OCI-LY1 (cell line): ENCODE measurements at regions not wholly inside any gene's neighbourhood (a gene's known extent, or its start where the extent isn't known, plus 50 kb on each side); places are given as distances from the start of the nearest gene placed in this dataset.

ENCODE experiments used
- H2AFZ ChIP-seq: fragments of 200-600 bp; sonication (generic), shearing (Covaris generic); 2 replicates; pipeline ENCODE4 v1.6.0; 2014; ENCODE audit warnings: antibody characterized with exemption, mild to moderate bottlenecking, low read length
- H3F3A ChIP-seq: fragments of 200-600 bp; sonication (generic), shearing (Covaris generic); 2 replicates; pipeline ENCODE4 v1.6.0; 2014; ENCODE audit warnings: mild to moderate bottlenecking, antibody characterized with exemption, low read length, moderate library complexity; ENCODE audit not compliant: insufficient read depth
- H3K27ac ChIP-seq: fragments of 200-600 bp; sonication (generic); 2 replicates; pipeline ENCODE4 v1.5.1; 2014; ENCODE audit warnings: low read length, mixed run types, mild to moderate bottlenecking, low read depth; ENCODE audit not compliant: poor library complexity, severe bottlenecking
- H3K27me3 ChIP-seq: fragments of 200-600 bp; sonication (generic); 2 replicates; pipeline ENCODE4 v1.6.0; 2014; ENCODE audit warnings: antibody characterized with exemption, mild to moderate bottlenecking, low read length, moderate library complexity; ENCODE audit not compliant: insufficient read depth
- H3K36me3 ChIP-seq: fragments of 200-600 bp; sonication (generic); 2 replicates; pipeline ENCODE4 v1.6.1; 2014; ENCODE audit warnings: mild to moderate bottlenecking, antibody characterized with exemption, low read length, moderate library complexity, mixed read lengths; ENCODE audit not compliant: insufficient read depth
- H3K4me1 ChIP-seq: fragments of 200-600 bp; sonication (generic); 2 replicates; pipeline ENCODE4 v1.5.1; 2014; ENCODE audit warnings: mild to moderate bottlenecking, low read length, moderate library complexity; ENCODE audit not compliant: insufficient read depth, severe bottlenecking
- H3K4me2 ChIP-seq: fragments of 200-600 bp; sonication (generic), shearing (Covaris generic); 2 replicates; pipeline ENCODE4 v1.6.1; 2014; ENCODE audit warnings: low read length
- H3K4me3 ChIP-seq: fragments of 200-600 bp; sonication (generic); 2 replicates; pipeline ENCODE4 v1.5.1; 2014; ENCODE audit warnings: low read length, low read depth, mild to moderate bottlenecking, mixed read lengths; ENCODE audit not compliant: poor library complexity, severe bottlenecking
- H3K79me2 ChIP-seq: fragments of 200-600 bp; shearing (Covaris generic); 2 replicates; pipeline ENCODE4 v1.6.1; 2016; ENCODE audit warnings: mixed run types, low read length, mixed read lengths; ENCODE audit not compliant: insufficient read depth
- H3K9ac ChIP-seq: fragments of 200-600 bp; sonication (generic), shearing (Covaris generic); 2 replicates; pipeline ENCODE4 v1.6.1; 2014; ENCODE audit warnings: mild to moderate bottlenecking, low read length, mixed read lengths
- H3K9me2 ChIP-seq: fragments of 200-600 bp; sonication (generic), shearing (Covaris generic); 2 replicates; pipeline ENCODE4 v1.6.1; 2014; ENCODE audit warnings: low read depth, mild to moderate bottlenecking, low read length, mixed read lengths
- H3K9me3 ChIP-seq: fragments of 200-600 bp; shearing (Covaris generic); 2 replicates; pipeline ENCODE4 v1.6.1; 2014; ENCODE audit warnings: low read length, mixed read lengths
- H4K20me1 ChIP-seq: fragments of 200-600 bp; sonication (generic), shearing (Covaris generic); 2 replicates; pipeline ENCODE4 v1.6.0; 2016; ENCODE audit warnings: mild to moderate bottlenecking, low read length; ENCODE audit not compliant: insufficient read depth
- CTCF ChIP-seq: fragments of 200-600 bp; sonication (generic), shearing (Covaris generic); IDR thresholded peaks from 2 replicates; pipeline ENCODE4 v1.5.1; 2017; ENCODE audit warnings: mild to moderate bottlenecking, antibody characterized with exemption, low read length, moderate library complexity, mixed read lengths
- EZH2 ChIP-seq: fragments of 200-600 bp; sonication (generic), shearing (Covaris generic); IDR thresholded peaks from 2 replicates; pipeline ENCODE4 v1.8.0; 2017; ENCODE audit warnings: borderline replicate concordance, mixed run types, mild to moderate bottlenecking, antibody characterized with exemption, low read length, moderate library complexity, mixed read lengths

GRCh38 chr22:49023161-49023878 is 804.4 kb downstream of the BRD1 start:
- TF ChIP-seq CTCF (no peak), EZH2 (no peak)
- Histone ChIP-seq H3K79me2 (no peaks in the 10 kb centered on the region), H3K9ac (no peak overlapping the region), H2AFZ (no peak overlapping the region), H3K27me3 (peaks cover 5% of the 10 kb centered on the region), H3K4me2 (no peak overlapping the region), H3K9me2 (no peaks in the 10 kb centered on the region), H3F3A (no peaks in the 10 kb centered on the region), H4K20me1 (no peaks in the 10 kb centered on the region), H3K4me1 (no peaks in the 10 kb centered on the region), H3K36me3 (no peaks in the 10 kb centered on the region), H3K27ac (no peak overlapping the region), H3K4me3 (no peak overlapping the region), H3K9me3 (no peaks in the 10 kb centered on the region)

GRCh38 chr22:49022816-49023160 is 804.9 kb downstream of the BRD1 start:
- Histone ChIP-seq H3F3A (no peaks in the 10 kb centered on the region), H3K27me3 (peaks cover 5% of the 10 kb centered on the region), H3K9ac (no peak overlapping the region), H3K79me2 (no peaks in the 10 kb centered on the region), H3K4me3 (no peak overlapping the region), H4K20me1 (no peaks in the 10 kb centered on the region), H2AFZ (no peak overlapping the region), H3K4me2 (no peak overlapping the region), H3K36me3 (no peaks in the 10 kb centered on the region), H3K4me1 (no peaks in the 10 kb centered on the region), H3K27ac (no peak overlapping the region), H3K9me2 (no peaks in the 10 kb centered on the region), H3K9me3 (no peaks in the 10 kb centered on the region)
- TF ChIP-seq EZH2, result no peak
- TF ChIP-seq CTCF, result no peak

- Histone ChIP-seq H3K9me2 (no peaks in the 10 kb centered on the region), H3K27me3 (peaks cover 5% of the 10 kb centered on the region), H2AFZ (no peak overlapping the region), H3K9me3 (no peaks in the 10 kb centered on the region), H3K4me2 (no peak overlapping the region), H3K4me3 (no peak overlapping the region), H3K36me3 (no peaks in the 10 kb centered on the region), H3K4me1 (no peaks in the 10 kb centered on the region), H3K27ac (no peak overlapping the region), H4K20me1 (no peaks in the 10 kb centered on the region), H3K9ac (no peak overlapping the region), H3K79me2 (no peaks in the 10 kb centered on the region), H3F3A (no peaks in the 10 kb centered on the region)
- TF ChIP-seq EZH2 (no peak), CTCF (no peak)
These were observed 805.5 kb downstream of the BRD1 start for GRCh38 chr22:49021926-49022815.
